Activated T-cell treated with anti-CD3 and anti-CD28 coated beads for 1 hour (primary cell): ENCODE measurements at regions not wholly inside any gene's neighbourhood (a gene's known extent, or its start where the extent isn't known, plus 50 kb on each side); places are given as distances from the start of the nearest gene placed in this dataset.
"Not testable (repeated sequence)": the region's sequence is repeated elsewhere in the genome, so short reads cannot be mapped to it uniquely, and the experiment has no call there.

Experiments
- DNase-seq: peaks from one replicate; pipeline ENCODE4 v3.0.0-alpha.2; 2020; ENCODE audit warnings: low read depth

DNA sequence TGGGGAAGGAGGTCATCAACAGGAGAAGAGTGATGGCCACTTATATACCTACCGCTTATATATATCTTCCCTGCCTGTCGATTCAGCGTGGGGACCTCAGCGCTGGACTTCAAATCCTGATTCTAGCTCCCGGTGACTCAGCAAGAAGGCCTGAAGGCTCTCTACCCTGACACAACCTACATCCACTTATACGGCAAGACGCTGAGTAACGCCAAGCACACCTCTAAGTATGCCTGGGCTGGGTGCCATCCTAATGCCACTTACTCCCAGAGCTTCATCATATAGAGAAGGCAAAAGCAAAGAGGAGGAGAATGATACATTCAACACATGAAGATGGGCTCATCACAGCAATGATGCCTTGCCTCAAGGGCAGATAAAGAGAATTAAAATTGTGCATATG lies 198.3 kb downstream of the CHIC2 start:
- DNase-seq: no peak

DNA sequence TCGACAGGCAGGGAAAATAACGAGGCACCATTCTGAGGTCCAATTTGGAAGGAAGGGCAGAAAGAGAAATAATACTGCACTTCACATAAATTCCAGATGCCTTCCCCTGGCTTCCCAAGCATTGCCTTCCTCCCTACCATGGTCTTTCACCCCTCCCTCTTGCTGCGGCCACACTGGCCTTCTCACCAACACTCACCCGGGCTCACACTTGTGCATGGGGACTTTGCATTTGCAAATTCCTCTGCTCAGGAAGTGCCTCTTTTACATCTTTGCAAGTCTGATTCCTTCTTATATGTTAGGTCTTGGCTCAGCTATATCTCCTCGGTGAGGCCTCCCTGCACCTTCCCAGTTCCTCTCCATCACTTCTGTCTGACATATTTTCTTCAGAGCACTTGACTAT lies 199.4 kb downstream of the CHIC2 start:
- no peak for DNase-seq

DNA sequence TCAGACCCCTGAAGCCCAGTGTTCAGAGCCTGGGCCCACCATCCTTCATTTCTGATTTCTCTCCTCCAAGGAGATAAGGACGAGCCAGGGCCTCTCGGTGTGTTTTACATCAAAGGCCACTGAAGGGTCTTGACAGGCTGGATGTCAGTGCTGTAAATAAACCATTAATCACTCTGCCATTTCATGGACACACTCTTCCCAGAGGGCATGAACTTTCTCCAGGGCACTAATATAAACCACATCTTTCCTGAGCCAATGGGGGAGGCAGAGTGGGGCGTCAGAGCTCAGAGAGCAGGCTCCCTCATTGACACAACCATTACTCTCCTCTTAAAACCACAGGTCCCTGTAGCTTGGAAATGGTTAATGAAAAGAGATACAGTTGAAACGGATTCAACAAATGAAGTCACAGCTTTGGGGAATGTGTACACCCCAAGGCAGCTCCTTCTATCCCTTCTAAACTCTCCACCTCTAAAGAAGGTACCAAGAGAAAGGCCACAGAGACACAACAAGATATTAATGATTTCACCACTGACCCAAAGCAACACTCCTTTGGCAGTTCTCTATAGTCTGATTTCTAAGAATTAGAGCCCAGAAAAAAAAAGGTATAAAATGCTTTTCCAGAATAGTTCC lies 200.6 kb downstream of the CHIC2 start:
- no peak for DNase-seq

DNA sequence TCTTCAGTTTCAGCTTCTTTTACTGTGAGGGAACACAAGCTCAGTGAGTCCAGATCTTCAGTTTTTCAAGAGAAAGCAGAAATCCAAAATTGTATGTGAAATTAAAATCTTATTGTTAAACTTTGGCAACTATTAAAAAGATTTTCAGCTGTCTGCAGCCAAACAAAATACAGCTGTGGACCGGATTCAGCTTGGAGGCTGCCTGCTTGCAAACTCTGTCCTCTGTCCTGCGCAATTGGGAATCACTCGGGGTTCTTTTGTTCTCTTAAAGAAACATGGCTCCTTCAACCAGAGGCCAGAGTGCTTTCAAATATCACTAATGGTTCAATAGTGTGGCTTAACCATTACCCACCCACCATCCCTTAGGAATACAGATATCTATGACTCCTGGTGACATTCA lies 201.2 kb downstream of the CHIC2 start:
- DNase-seq: no peak

DNA sequence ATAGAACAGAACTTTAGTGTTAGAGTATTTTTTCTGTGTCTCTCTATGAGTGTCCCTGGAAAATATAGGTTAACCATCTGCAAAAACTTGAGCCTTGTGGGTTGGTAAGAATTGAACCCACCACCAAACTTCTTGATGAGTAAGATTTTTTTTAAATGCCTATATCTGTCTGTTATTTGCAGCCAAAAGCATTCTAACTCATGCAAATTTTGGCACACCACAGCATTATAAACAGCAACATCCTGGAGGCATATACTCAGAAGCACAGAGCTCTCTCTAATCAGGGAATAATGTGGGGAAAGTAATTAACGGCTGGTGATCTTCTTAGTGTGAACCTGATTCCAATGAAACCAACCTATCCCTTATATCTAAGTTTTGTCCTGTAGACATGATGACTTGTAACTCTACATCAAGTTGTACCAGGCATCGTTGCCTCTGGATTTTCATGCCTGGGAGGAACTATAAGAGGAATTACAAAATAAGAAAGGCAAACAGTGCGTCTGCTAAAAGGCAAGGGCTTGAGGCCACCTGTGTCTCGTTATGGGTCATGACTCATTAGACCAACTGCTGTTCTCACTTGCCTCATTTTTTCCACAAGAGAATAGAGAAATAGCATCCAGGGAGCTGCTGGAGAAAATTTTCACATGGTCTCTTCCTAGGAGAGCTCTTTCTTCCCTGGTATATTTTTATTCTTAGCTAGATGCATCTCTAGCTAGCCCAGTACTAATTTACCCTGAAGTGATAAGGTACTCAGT lies 202.4 kb downstream of the CHIC2 start:
- DNase-seq: no peak

DNA sequence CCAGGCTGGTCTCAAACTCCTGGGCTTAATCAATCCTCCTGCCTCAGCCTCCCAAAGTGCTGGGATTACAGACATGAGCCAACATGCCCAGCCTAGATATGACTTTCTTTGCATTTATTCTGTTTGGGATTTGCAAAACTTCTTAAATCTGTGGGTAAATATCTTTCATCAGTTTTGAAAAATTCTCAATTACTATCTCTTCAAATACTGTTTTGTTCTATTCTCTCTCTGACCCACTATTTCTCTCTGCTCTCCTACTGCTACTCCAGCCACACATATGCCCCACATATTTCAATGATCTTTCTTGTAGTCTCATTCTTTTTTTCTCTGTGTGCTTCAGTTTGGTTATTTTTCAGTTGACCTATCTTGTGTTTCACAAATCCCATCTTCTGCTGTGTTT lies 205.1 kb downstream of the CHIC2 start:
- DNase-seq: no peak

DNA sequence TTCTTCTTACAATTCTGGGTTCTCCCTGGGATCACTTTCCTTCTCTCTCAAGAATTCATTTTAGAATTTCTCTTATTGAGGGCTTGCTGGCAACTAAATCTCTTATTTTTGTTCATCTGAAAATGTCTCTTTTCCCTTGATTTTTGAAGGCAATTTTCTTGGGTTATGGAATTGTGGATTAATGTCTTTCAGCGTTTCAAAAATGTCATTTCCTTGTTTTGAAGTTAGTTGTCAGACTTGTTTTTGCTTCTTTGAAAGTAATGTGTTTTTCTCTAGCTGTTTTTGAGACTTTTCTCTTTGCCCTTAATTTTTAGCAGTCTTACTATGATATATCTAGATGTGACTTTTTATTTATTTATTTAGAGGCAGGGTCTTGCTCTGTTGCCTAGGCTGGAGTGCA lies 205.7 kb downstream of the CHIC2 start:
- DNase-seq: no peak

DNA sequence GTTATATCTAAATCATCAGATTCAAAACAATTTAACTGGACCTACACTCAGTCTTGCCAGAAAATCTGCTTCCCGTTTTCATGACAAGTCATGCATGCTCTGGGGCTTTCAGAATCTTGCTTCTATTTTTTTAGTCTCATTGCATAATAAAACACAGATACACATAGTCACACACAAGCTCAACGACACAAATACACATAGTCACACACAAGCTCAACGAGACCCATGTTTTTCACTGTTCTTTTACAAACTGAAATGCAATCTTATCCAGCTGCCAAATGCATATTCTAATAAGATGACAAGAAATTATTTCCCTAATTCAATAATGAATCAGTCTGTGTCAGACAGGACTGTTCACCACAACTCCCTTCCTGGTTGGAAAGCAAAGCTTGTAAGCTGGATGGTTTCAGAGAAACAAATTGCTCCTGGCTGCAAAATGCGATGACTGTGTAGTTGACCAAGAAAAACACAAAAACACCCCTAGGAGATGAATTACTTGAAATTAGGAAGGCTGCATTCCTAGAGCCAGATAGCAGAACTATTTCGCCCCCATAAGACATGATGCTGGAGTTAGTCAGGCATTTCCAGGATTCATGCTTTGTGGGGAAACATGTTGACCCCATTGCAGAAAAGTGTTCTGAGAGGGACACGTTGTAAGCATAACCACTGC lies 208.7 kb downstream of the CHIC2 start:
- no peak for DNase-seq

DNA sequence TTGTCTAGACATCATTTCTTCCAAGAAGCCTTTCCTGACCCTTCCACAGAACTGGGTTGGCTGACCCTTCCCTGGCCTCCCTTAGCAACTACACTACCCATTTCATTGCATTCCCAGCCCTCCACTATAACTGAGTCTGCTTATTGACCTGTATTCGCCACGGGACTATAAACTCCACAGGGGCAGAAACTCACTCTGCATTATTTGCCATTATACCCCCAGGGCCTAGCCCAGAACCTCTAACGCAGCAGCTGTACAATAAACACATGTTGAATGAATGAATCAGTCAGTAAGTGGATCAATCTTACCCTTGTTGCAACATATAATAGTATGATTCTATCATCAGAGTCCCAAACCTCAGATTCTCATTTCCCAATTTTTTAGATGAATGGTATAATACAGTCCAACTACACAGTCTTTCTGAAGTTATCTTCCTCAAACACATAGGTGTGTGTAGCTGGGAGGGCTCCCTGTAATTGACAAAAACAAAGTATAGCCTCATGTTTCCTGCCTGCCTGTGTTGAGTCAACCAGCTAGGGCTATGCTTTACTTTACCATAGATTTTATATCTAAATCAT lies 209.3 kb downstream of the CHIC2 start:
- DNase-seq: no peak

DNA sequence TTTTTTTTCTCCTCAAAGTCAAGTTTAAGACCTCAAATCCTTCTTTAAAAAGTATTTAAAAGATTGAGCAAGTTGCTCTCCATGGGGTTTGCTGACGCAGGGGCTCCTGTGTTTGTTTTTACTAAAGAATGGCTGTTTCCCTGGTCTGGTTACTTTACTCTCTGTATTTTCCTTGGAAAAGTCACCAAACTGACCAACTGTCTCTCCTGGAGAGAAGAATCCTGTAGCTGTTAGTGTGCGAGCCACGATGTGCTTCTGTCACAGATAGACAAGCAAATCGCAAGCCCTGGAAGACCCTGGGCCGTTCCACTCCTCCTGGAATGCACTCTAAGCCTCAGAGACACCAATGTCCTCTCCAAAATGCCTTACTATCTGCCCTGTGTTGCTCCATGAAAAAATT lies 212.1 kb downstream of the CHIC2 start:
- no peak for DNase-seq

DNA sequence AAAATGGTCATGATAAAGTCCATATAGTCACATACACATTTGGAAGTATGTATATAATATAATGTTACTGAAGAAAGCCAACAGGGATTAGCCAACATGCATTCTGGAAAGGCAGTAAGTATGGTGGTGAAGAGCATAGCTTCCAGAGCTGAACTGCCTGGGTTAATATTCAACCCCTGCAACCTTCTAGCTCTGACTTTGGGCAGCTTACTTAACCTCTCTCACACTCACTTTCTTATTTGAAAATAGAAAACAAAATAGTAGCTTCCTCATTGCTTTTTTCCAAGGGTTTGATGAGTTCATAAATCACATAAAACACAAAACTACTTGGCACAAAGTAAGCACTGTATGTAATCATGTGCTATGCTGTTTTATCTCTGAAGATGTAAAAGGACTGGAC lies 216.4 kb downstream of the CHIC2 start:
- DNase-seq: no peak

DNA sequence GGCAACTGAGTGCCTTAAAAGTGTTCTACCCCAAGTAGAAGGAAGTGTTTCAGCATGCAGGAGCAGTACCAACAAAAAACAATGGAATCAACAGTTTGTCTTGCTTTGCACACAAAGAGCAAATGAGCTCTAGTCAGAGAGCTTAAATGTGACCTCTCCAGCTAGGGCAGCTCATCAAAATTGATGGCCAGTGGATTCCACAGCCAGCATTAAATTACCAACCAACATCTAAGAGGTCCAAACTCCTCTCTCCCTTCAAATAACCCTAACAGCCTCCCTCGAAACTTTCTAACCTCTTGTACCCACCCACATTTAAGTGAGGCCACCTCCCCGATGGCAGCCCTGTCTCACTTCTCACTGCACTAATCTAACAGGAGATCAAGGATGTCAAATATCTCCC lies 219.9 kb downstream of the CHIC2 start:
- no peak for DNase-seq

DNA sequence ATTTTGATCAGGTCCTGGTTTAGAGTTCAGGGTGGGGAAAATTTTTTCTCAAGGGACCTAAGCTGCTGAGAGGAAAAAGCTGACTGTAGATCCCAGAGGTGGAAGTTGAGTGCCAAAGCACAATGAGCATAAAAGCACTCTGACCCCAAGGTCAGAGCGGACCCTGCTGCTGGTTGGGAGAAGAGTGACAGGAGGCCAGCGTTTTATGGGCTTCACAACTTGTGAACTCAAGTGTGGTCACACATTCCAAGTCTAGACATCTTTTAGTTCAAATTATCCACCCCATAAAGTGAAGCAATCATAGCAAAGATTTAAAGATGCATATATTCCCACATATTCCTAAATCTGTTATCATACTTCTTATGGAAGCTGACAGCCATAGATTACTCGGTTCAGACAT lies 220.3 kb downstream of the CHIC2 start:
- no peak for DNase-seq

DNA sequence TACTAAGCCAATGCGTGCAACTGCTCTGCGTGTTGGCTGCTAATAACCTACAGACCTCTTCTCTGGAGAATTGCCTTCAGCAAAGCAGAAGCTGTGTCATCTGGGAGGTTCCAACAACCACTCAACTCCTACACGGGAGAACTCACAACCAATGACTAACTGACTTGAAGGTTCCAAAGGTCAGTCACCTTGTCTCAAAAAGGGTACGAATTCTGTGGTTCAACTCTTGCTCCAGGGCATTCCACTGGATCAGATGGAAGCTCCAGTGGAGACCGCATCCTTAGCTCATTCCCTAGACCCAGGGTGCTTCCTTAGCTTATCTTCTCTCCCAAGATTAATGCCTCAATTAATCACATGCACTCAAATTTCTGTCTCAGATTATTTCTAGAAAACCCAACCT lies 222.7 kb downstream of the CHIC2 start:
- no peak for DNase-seq

DNA sequence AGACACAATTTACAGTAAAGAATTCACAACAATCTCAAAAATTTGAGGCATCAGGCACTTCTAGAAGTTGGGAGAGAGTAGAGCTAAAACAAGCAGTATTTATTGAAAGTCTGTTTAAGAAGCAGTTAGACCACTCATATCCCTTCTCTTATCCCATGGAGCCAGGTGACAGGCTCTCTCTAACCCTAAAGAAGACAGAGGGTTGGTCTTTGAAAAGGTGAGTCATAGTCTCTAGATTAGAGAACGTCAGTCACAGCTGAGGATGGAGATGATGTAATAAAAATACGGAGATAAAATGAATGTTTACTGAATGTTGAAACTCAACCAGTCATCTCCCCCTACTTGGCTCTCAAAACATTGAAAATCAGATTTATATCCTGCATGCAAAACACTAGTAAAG lies 223.8 kb downstream of the CHIC2 start:
- no peak for DNase-seq

DNA sequence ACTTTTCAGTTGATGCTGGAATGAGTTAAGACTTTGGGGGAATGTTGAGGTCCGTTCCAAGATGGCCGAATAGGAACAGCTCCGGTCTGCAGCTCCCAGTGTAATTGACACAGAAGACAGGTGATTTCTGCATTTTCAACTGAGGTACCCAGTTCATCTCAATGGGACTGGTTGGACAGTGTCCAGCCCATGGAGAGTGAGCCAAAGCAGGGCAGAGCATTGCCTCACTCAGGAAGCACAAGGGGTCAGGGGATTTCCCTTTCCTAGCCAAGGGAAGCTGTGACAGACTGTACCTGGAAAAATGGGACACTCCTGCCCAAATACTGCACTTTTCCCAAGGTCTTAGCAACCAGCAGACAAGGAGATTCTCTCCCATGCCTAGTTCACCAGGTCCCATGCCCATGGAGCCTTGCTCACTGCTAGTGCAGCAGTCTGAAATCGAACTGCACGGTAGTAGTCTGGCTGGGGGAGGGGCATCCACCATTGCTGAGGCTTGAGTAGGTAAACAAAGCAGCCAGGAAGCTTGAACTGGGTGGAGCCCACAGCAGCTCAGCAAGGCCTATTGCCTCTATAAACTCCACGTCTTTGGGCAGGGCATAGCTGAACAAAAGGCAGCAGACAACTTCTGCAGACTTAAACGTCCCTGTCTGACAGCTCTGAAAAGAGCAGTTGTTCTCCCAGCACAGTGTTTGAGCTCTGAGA lies 231.0 kb downstream of the CHIC2 start:
- DNase-seq: not testable (repeated sequence)

DNA sequence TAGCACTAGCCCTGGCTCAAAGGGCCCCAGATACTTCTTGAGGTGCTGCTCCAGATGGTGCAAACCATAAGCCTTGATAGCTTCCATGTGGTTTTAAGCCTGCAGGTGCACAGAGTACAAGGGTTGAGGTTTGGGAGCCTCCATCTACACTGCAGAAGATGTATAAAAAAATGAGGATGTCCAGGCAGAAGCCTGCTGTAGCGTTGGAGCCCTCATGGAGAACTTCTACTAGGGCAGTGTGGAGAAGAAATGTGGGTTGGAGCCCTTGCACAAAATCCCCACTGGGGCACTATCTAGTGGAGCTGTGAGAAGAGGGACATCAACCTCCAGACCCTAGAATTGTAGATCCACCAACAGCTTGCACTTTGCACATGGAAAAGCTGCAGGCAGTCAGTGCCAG lies 231.9 kb downstream of the CHIC2 start:
- DNase-seq: no peak

DNA sequence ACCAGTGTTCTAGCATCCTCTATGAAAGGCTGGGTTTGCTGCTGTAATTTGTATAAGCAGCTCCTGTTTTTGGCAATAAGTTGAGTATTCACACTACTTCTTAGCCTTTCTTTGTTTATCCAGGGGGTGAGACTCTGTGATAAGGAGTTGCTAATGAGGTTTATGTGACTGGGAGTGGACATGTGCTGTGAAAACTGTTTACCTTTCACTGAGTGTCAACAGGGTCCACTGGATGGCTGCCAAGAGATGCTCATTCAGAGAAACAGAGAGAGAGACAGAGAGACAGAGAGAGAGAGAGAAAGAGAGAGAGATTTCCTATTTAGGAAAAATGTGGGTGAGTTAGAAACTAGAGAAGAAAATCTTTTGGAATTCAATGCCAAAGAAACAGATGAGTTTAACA lies 233.9 kb downstream of the CHIC2 start:
- DNase-seq: no peak

DNA sequence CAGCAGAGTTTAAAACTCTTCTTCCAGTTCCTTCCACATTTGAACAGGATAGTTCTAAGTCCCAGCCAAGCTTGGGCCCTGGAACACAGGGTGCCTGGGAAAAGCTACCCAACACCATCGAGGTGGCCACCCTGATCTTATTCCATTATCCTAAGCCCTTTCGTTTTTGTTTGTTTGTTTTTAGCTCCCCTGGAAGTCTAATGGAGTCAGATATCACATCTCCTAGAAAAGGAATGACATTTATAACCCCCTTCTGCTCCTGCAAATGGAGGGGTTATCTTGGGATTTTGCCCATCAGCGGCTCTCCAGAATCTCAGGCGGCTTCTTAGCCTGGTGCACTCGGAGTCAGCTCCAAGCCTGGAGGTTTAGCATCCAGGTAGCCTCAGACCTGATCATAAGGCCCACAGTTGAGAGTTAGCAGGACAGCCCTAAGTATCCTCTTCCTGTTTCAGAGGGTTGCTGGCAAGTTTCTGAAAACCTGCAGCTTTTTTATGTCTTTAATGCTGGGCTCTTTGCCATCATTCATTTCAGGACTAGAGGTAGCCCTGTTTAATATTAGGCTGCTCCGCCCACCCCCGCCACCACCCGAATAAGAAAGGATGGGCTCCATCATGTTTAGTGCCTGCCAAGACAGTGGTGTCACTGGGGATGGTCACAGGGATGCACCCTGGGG lies 230.0 kb upstream of the LNX1 start:
- no peak for DNase-seq

DNA sequence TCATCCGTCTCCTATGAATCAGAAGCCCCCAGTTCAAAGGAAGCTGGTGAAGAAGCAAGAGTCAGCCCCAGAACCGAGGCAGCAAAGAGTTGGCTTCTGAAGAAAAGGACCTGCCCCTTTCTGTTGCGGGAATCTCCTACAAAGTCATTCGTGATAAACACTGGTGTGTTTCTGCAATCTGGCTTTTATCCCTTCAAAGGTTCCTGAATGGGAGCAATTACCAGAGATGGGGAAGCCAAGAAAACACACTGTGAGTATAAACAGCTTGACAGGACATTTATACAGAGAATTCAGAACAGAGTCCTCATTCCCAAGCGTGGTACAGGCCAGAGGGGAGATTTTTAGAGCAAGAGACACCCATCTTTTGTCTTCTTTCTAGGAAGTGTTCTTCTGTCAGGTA lies 226.8 kb upstream of the LNX1 start:
- no peak for DNase-seq

DNA sequence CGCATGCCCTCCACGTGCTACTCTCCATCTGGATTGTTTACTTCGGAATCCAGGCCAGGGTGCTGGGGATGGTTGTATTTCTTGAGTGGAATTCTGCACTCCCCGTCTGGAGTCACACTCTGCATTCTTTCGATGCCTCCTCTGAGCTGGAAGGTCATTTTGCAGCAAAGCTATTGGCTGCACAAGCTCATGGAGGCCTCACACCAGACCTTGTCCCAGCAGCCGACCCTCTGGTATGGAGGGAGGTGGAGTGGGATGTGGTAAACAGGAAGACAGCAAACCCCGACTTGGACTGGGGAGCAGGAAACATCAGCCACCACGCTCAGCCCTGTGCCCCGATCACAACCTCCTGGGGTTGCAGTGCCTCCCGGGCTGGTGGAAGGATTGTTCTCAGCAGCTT lies 225.3 kb upstream of the LNX1 start:
- DNase-seq: no peak

DNA sequence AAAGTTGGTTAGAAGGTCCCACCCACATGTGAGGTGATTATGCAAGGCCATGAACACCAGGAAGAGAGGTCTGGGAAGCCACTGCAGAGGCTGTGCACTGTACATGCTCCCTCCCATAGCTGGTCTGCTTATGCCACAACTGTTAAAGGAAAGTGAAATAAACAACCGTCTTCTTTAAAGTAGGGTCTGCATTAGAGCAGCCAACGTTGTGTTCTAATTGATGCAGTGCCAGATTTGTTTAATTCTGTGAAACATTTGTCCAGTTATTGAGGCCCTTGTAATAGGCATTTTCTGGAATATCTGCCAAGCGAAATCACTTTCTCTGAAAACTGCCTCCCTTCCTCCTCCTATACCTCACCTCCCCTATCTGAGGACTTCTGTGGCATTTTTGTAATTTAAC lies 224.0 kb upstream of the LNX1 start:
- DNase-seq: no peak
